Transverse colon (tissue), 3 donors: ENCODE measurements at regions not wholly inside any gene's neighbourhood (a gene's known extent, or its start where the extent isn't known, plus 50 kb on each side); places are given as distances from the start of the nearest gene placed in this dataset.

ENCODE experiments used
- CTCF ChIP-seq, 5 experiments: fragments of 200-600 bp in 3 of 5; fragments of 450-650 bp in 2 of 5; sonication (generic) in 3 of 5; IDR thresholded peaks; 1 replicate in 2 of 5; 2 replicates in 3 of 5; pipeline ENCODE4 v1.5.1; 2016 to 2017; ENCODE audit warnings: antibody characterized with exemption in 5 of 5, inconsistent platforms in 3 of 5, mild to moderate bottlenecking in 2 of 5, moderate library complexity in 1 of 5
- POLR2A ChIP-seq: fragments of 450-650 bp; IDR thresholded peaks from one replicate; pipeline ENCODE4 v1.6.1; 2016; ENCODE audit warnings: antibody characterized with exemption, mild to moderate bottlenecking, moderate library complexity

GRCh38 chr17:53017227-53017626, 805.5 kb upstream of the KIF2B start:
- TF ChIP-seq CTCF (IDR thresholded peaks at IDR 0.05) (no peak), POLR2A (no peak)
